ENCODE measurements at regions not wholly inside any gene's neighbourhood (a gene's known extent, or its start where the extent isn't known, plus 50 kb on each side); places are given as distances from the start of the nearest gene placed in this dataset.
A peak's percentile ranks its signal among the peaks of the same experiment; 100 is the strongest.
"Not testable (repeated sequence)": the region's sequence is repeated elsewhere in the genome, so short reads cannot be mapped to it uniquely, and the experiment has no call there.

DNA sequence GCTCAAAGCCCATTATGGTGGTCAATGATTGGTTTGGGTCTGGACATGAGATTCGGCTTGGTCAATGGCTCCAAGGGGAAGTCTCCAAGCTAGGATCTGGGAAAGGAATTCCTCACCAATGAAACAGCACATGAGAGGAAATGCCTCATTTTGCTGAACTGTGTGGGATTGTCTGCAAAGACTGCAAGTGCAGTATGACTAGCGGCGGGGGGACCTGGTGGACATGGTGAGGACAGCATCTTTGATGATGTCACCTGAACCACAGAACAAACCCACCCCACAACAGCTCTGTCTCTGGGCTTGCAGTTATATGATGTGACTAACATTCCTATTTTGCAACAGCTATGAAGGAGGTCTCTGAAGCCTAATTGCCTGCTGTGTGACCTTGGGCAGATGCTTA lies 50.6 kb upstream of the NKD1 start:
- DNase-seq = no peak

DNA sequence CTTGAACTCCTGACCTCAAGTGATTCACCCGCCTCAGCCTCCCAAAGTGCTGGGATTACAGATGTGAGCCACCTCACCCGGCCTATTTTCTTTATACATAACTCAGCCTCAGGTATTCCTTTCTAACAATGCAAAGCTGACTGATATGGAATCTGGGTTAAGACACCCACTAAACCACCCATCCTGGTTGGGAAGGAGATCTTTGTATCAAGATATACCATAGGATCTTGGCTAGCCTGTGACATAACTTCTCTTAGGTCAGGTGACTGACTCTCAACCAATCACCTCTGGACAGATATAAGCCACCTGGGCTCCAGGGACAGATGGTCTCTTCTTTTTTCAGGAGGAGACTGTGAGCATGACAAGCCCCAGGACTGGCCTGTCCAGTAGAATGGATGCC lies 51.2 kb upstream of the NKD1 start:
- peak; percentile 27 for DNase-seq

DNA sequence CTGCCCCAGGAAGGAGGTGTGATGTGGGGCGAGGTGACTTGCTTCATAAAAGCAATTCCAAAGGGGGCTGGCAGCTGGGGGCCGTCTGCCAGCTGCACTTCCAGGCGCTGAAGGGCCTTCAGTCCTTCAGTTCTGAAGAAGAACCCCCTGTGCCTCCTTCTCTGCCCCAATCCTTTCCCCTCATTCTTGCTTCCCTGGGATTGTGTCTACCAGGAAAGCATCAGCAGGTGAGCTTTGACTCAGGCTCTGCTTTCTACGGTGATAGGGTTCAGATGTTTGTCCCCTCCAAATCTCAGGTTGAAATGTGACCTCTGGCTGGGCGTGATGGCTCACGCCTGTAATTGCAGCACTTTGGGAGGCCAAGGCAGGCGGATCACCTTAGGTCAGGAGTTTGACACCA lies 52.5 kb upstream of the NKD1 start:
- no peak for DNase-seq

GRCh38 chr16:50494501-50495491 lies 53.4 kb upstream of the NKD1 start:
- DNase-seq = no peak

- no peak for DNase-seq
Observed at GRCh38 chr16:50491516-50491915, 56.7 kb upstream of the NKD1 start.

- no peak for DNase-seq
Observed at GRCh38 chr16:50490828-50491227, 57.4 kb upstream of the NKD1 start.

- DNase-seq = no peak
Observed at GRCh38 chr16:50489182-50489581, 59.0 kb upstream of the NKD1 start.

DNA sequence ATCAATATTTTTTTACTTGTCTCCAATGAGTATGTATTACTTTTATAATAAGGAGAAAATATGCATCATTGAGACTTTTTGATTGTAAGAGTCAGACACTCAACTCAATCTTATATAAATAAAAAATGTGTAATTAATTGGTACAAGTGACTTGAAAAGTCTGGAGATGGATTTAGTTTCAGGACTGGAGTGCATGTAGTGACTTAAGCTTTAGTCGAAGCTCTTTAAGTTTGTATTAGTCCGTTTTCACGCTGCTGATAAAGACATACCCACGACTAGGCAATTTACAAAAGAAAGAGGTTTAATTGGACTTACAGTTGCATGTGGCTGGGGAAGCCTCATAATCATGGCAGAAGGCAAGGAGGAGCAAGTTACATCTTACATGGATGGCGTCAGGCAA lies 60.7 kb upstream of the NKD1 start:
- no peak for DNase-seq

DNA sequence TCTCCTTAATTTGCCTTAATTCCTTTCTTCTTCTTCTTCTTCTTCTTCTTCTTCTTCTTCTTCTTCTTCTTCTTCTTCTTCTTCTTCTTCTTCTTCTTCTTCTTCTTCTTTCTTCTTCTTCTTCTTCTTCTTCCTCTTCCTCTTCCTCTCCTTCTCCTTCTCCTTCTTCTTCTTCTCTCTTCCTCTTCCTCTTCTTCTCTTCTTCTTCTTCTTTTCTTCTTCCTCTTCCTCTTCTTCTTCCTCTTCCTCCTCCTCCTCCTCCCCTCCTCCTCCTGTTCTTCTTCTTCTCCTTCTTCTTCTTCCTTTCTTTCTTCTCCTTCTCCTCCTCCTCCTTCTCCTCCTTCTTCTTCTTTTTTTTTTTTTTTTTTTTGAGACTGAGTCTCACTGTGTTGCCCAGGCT lies 62.0 kb upstream of the NKD1 start:
- DNase-seq = not testable (repeated sequence)

GRCh38 chr16:50485232-50485631 lies 63.0 kb upstream of the NKD1 start:
- DNase-seq = no peak

DNA sequence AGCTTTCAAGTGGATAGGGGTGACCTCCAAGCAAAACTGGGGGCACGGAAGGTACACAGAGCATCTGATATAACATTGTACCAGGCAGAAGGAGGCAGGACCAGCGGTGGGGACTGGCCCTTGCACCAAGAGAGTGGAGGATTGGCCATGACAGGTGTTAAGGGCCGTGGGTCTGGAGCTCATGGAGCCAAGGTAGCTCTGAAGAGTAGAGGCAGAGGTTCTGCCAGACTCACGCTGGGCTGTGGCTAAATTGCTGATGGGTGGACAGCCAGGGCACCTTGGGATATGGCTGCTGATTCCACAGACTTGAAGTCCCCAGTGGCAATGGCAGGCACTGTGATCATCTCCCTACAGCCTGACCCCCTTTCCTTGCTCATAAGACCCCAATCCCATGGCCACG lies 65.9 kb upstream of the NKD1 start:
- no peak for DNase-seq

DNA sequence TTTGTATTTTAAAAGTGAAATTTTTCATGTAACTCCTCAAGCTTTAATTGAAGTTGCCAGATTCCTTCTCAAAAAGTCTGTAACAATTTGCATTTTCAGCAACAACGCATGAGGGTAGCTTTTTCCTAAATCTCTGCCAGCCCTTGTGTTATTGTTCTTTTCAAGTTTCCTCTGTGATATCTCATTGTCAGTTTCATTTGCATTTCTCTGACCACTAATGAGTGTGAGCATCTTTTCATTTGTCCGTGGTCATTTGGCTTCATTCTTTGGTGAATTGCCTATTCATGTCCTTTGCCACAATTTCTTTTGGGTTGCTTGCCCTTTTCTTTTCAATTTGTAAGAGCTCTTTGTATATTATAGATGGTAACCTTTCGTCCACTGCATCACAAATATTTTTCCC lies 68.0 kb upstream of the NKD1 start:
- DNase-seq = no peak

- no peak for DNase-seq
Observed at GRCh38 chr16:50479771-50480170, 68.4 kb upstream of the NKD1 start.

- DNase-seq = peak; percentile 74
Observed at GRCh38 chr16:50478773-50479149, 69.4 kb upstream of the NKD1 start.

- DNase-seq = no peak
Observed at GRCh38 chr16:50478075-50478772, 70.0 kb upstream of the NKD1 start.

GRCh38 chr16:50476486-50477255 lies 71.5 kb upstream of the NKD1 start:
- DNase-seq = no peak

GRCh38 chr16:50475170-50475569 lies 73.0 kb upstream of the NKD1 start:
- no peak for DNase-seq

- DNase-seq = peak; percentile 76
Observed at GRCh38 chr16:50474138-50474537, 74.1 kb upstream of the NKD1 start.

- DNase-seq = no peak
Observed at GRCh38 chr16:50473356-50473945, 74.7 kb upstream of the NKD1 start.

DNA sequence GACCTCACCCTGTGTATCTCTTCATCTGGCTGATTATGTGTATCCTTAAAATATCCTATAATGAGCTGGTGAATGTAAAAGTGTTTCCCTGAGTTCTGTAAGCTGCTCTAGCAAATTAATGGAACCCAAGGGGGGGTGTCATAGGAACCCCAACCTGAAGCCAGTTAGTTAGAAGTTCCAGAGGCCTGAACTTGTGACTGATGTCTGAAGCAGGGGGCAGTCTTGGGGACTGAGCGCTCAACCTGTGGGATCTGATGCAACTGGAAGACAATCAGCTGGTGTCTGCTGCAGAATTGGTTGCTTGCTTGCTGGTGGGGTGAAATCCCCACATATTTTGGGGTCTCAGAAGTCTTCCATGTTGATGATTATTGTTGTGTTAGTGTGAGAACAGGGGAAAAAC lies 75.7 kb upstream of the NKD1 start:
- no peak for DNase-seq

- DNase-seq = no peak
Observed at GRCh38 chr16:50470687-50471086, 77.5 kb upstream of the NKD1 start.

- DNase-seq = no peak
Observed at GRCh38 chr16:50469744-50470321, 78.4 kb upstream of the NKD1 start.

Measured in NCI-H2171 treated with DMSO at 0.1 percent for 48 hours (cell line).